HepG2 (cell line): ENCODE measurements at regions not wholly inside any gene's neighbourhood (a gene's known extent, or its start where the extent isn't known, plus 50 kb on each side); places are given as distances from the start of the nearest gene placed in this dataset.

ENCODE experiments used
- ATAC-seq: fragments of 200-7000 bp; cut with Tn5 transposase; 3 replicates; pipeline ENCODE4 v1.9.1; 2020; ENCODE audit warnings: mild to moderate bottlenecking, moderate library complexity
- BruUV-seq: library from RNA; stranded (reverse); fragments of 400-500 nt; replicated peaks from 2 replicates; lab custom pipeline; 2021; lab: Mats Ljungman, UMichigan
- CTCF ChIA-PET: fragments of 300-600 bp; formaldehyde crosslinking; extraction: SDS; loops from one replicate; lab custom pipeline; 2021; ENCODE audit warnings: low total read pairs, inconsistent platforms, low intra/inter-chr PET ratio; lab: Yijun Ruan, JAX
- POLR2A ChIA-PET: fragments of 350-600 bp; sonication (Branson Sonifier 250); formaldehyde crosslinking; loops from one replicate; lab custom pipeline; 2020; ENCODE audit warnings: antibody characterized with exemption, inconsistent platforms; lab: Yijun Ruan, JAX
- DNase-seq: peaks from one replicate; pipeline ENCODE4 v3.0.0-alpha.2; 2015; ENCODE audit warnings: low spot score
- FAIRE-seq: peaks from 3 replicates; lab custom pipeline; 2011; peaks lifted over from hg19 to GRCh38; lab: Jason Lieb, UNC
- H2AFZ ChIP-seq: one replicate; pipeline ENCODE4 v1.6.1; 2011; ENCODE audit warnings: low read length, inconsistent platforms
- H3K27ac ChIP-seq: fragments of 300-600 bp; 3 replicates; pipeline ENCODE4 v1.8.0; 2011; ENCODE audit warnings: mixed run types, mild to moderate bottlenecking, mixed read lengths, low read length, inconsistent platforms; ENCODE audit not compliant: insufficient read depth; ENCODE audit errors: extremely low read length
- H3K27me3 ChIP-seq, 2 experiments: fragments of 200-600 bp in 1 of 2; 2 replicates in 1 of 2; 3 replicates in 1 of 2; pipeline versions ENCODE4 v1.6.0 to v1.8.0; 2011; ENCODE audit warnings: low read length in 2 of 2, mild to moderate bottlenecking in 2 of 2, moderate library complexity in 2 of 2, inconsistent platforms in 1 of 2; ENCODE audit not compliant: insufficient read depth in 2 of 2, control insufficient read depth in 1 of 2
- H3K36me3 ChIP-seq, 2 experiments: fragments of 200-600 bp in 1 of 2; replicated peaks in 1 of 2; 2 replicates in 1 of 2; 3 replicates in 1 of 2; pipeline versions ENCODE4 v1.5.1 to v1.8.0; 2011; ENCODE audit warnings: low read length in 2 of 2, inconsistent platforms in 1 of 2; ENCODE audit not compliant: insufficient read depth in 2 of 2, control insufficient read depth in 1 of 2
- H3K4me1 ChIP-seq: 2 replicates; pipeline ENCODE4 v1.5.1; 2012; ENCODE audit warnings: low read length, inconsistent platforms; ENCODE audit not compliant: insufficient read depth
- H3K4me2 ChIP-seq: 2 replicates; pipeline ENCODE4 v1.6.0; 2011; ENCODE audit warnings: low read depth, low read length, inconsistent platforms
- H3K4me3 ChIP-seq, 3 experiments: fragments of 200-600 bp in 1 of 3; sonication (generic), shearing (Covaris generic) in 1 of 3; replicated peaks in 1 of 3; 2 replicates each; pipeline ENCODE4 v1.5.1; 2011 to 2016; ENCODE audit warnings: low read length in 3 of 3, inconsistent platforms in 2 of 3, low read depth in 2 of 3, mild to moderate bottlenecking in 2 of 3, control low read depth in 1 of 3, mixed read lengths in 1 of 3; ENCODE audit not compliant: insufficient read depth in 1 of 3
- H3K79me2 ChIP-seq: one replicate; pipeline ENCODE4 v1.6.1; 2011; ENCODE audit warnings: low read length, inconsistent platforms; ENCODE audit not compliant: insufficient read depth
- H3K9ac ChIP-seq: 2 replicates; pipeline ENCODE4 v1.6.0; 2011; ENCODE audit warnings: mild to moderate bottlenecking, low read depth, low read length, inconsistent platforms; ENCODE audit not compliant: insufficient read depth
- H3K9me3 ChIP-seq: 2 replicates; pipeline ENCODE4 v1.5.1; 2012; ENCODE audit warnings: mild to moderate bottlenecking, low read length
- H4K20me1 ChIP-seq: 2 replicates; pipeline ENCODE4 v1.6.0; 2011; ENCODE audit warnings: inconsistent platforms, mild to moderate bottlenecking, low read length, moderate library complexity; ENCODE audit not compliant: insufficient read depth
- AGO2 ChIP-seq: fragments of 200-400 bp; formaldehyde crosslinking; optimal IDR thresholded peaks from 2 replicates; pipeline ENCODE3; 2017; ENCODE audit warnings: mild to moderate bottlenecking, low read depth, low read length, moderate library complexity
- ELF4 ChIP-seq: sonication (generic); formaldehyde crosslinking; IDR thresholded peaks from 2 replicates; pipeline ENCODE4 v1.5.0; 2020; ENCODE audit warnings: missing genetic modification reagents, mild to moderate bottlenecking, moderate library complexity, borderline replicate concordance
- HES4 ChIP-seq: sonication (generic); formaldehyde crosslinking; IDR thresholded peaks from 2 replicates; pipeline ENCODE4 v1.9.0; 2021; ENCODE audit warnings: mild to moderate bottlenecking, missing genetic modification reagents, borderline replicate concordance
- HNF4A ChIP-seq: sonication (generic); formaldehyde crosslinking; IDR thresholded peaks from 2 replicates; pipeline ENCODE4 v1.4.0; 2020; ENCODE audit warnings: missing genetic modification reagents
- KAT7 ChIP-seq: IDR thresholded peaks from 2 replicates; pipeline ENCODE4 v1.6.1; 2018; ENCODE audit warnings: borderline replicate concordance, missing compliant biosample characterization
- MYNN ChIP-seq: sonication (generic); formaldehyde crosslinking; IDR thresholded peaks from 2 replicates; pipeline ENCODE4 v1.4.0; 2020; ENCODE audit warnings: mild to moderate bottlenecking, low read depth, missing genetic modification reagents
- NKX3-1 ChIP-seq: sonication (generic); formaldehyde crosslinking; IDR thresholded peaks from 2 replicates; pipeline ENCODE4 v1.5.0; 2020; ENCODE audit warnings: missing genetic modification reagents
- NPAS2 ChIP-seq: sonication (generic); formaldehyde crosslinking; IDR thresholded peaks from 2 replicates; pipeline ENCODE4 v1.8.0; 2022; ENCODE audit warnings: mild to moderate bottlenecking, missing genetic modification reagents, borderline replicate concordance
- PHF21A ChIP-seq: sonication (generic); formaldehyde crosslinking; IDR thresholded peaks from 2 replicates; pipeline ENCODE4 v1.5.0; 2020; ENCODE audit warnings: mild to moderate bottlenecking, missing genetic modification reagents
- PRMT3 ChIP-seq: sonication (generic); formaldehyde crosslinking; IDR thresholded peaks from 2 replicates; pipeline ENCODE4 v1.8.1; 2022; ENCODE audit warnings: low read depth, mild to moderate bottlenecking, moderate library complexity, missing genetic modification reagents, borderline replicate concordance
- TAF1 ChIP-seq: sonication (generic); formaldehyde crosslinking; IDR thresholded peaks from 2 replicates; pipeline ENCODE4 v1.4.0; 2020; ENCODE audit warnings: missing genetic modification reagents
- ZBTB7A ChIP-seq: sonication (generic); formaldehyde crosslinking; IDR thresholded peaks from 2 replicates; pipeline ENCODE4 v1.8.0; 2022; ENCODE audit warnings: mild to moderate bottlenecking, missing genetic modification reagents
- ZBTB7B ChIP-seq: sonication (generic); formaldehyde crosslinking; IDR thresholded peaks from 2 replicates; pipeline ENCODE4 v1.4.0; 2020; ENCODE audit warnings: missing genetic modification reagents
- ZNF230 ChIP-seq: sonication (generic); formaldehyde crosslinking; IDR thresholded peaks from 2 replicates; pipeline ENCODE4 v1.4.0; 2020; ENCODE audit warnings: mild to moderate bottlenecking, missing genetic modification reagents
- ZNF256 ChIP-seq: sonication (generic); formaldehyde crosslinking; conservative IDR thresholded peaks from 2 replicates; pipeline ENCODE4 v1.4.0; 2020; ENCODE audit warnings: missing genetic modification reagents
- ZNF562 ChIP-seq: sonication (generic); formaldehyde crosslinking; IDR thresholded peaks from 2 replicates; pipeline ENCODE4 v1.8.0; 2022; ENCODE audit warnings: missing genetic modification reagents, borderline replicate concordance
- ZNF678 ChIP-seq: sonication (generic); formaldehyde crosslinking; IDR thresholded peaks from 2 replicates; pipeline ENCODE4 v1.4.0; 2020; ENCODE audit warnings: mild to moderate bottlenecking, missing genetic modification reagents
- ZNF713 ChIP-seq: sonication (generic); formaldehyde crosslinking; IDR thresholded peaks from 2 replicates; pipeline ENCODE4 v1.4.0; 2020; ENCODE audit warnings: mild to moderate bottlenecking, missing genetic modification reagents
- ZNF749 ChIP-seq: sonication (generic); formaldehyde crosslinking; IDR thresholded peaks from 2 replicates; pipeline ENCODE4 v1.8.0; 2022; ENCODE audit warnings: mild to moderate bottlenecking, missing genetic modification reagents, moderate library complexity, borderline replicate concordance
- ZNF782 ChIP-seq: sonication (generic); formaldehyde crosslinking; IDR thresholded peaks from 2 replicates; pipeline ENCODE4 v1.4.0; 2020; ENCODE audit warnings: missing genetic modification reagents, mild to moderate bottlenecking, borderline replicate concordance
- WGBS: methylation state at CpG from one replicate; pipeline ENCODE4 v1.1.6; 2017; ENCODE audit warnings: low lambda C conversion rate; 5-methylcytosine and 5-hydroxymethylcytosine counted together
- in situ Hi-C: cut with HindIII; loops from 2 replicates; pipeline ENCODE4 v1.10.0; 2017; ENCODE audit warnings: low pct_unique_long_range_greater_than_20kb; ENCODE audit not compliant: extremely low pct_ligation_motif_present
- intact Hi-C: fragments of 100-400 bp; cut with micrococcal nuclease; formaldehyde crosslinking; loops from one replicate; pipeline ENCODE4 v1.10.0; 2022; ENCODE audit not compliant: unreplicated experiment
- TF ChIP-seq, protein P1 (sequence below): sonication (generic); formaldehyde crosslinking; IDR thresholded peaks from 2 replicates; pipeline ENCODE4 v1.5.1; 2020; ENCODE audit warnings: missing genetic modification reagents, mild to moderate bottlenecking, borderline replicate concordance

DNA sequence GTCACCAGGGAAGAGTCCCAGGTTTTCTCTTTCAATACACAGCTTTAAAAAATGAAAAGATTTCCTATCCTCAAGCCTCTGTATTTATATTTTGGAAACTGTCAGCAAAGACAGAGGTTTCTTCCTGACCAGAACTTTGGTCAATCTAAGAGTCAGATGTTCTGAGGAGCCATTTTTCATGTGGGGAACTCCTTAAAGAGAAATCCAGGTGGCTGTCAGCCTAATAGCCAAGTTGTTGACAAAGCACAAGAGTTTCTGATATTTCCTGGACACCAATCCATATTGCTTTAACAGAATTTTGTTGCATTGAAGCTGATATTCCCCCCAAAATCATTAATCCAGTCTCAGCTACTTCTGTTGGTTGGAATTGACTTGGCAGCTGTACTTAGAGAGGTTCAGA, 318.6 kb upstream of the NFIA start:
- POLR2A ChIA-PET = no interaction called here
- BruUV-seq = no TSS peak
- in situ Hi-C loops = no loop called here
- no peak for ATAC-seq
- Histone ChIP-seq H3K4me3 (no peak overlapping the region), H3K9ac (no peak overlapping the region), H3K4me2 (no peak overlapping the region), H3K27me3 (no peaks in the 10 kb centered on the region), H4K20me1 (no peaks in the 10 kb centered on the region), H3K27ac (no peak overlapping the region), H3K9me3 (no peaks in the 10 kb centered on the region), H3K79me2 (no peaks in the 10 kb centered on the region), H3K36me3 (no peaks in the 10 kb centered on the region), H3K4me1 (no peaks in the 10 kb centered on the region), H2AFZ (no peak overlapping the region)
- CTCF ChIA-PET = no interaction called here
- intact Hi-C loops = loop anchor here (10.0 kb wide), 1 partner anchor 789 kb away; no protein-coding TSS in a partner anchor
- TF ChIP-seq MYNN (CRISPR knock-in tag) (no peak), HES4 (CRISPR knock-in tag) (no peak), ZNF562 (CRISPR knock-in tag) (no peak), ZBTB7A (CRISPR knock-in tag) (no peak), ELF4 (CRISPR knock-in tag) (no peak), ZNF678 (CRISPR knock-in tag) (no peak), TAF1 (no peak), PHF21A (CRISPR knock-in tag) (no peak), ZNF713 (no peak), PRMT3 (CRISPR knock-in tag) (no peak)
- DNase-seq = no peak
- no peak for FAIRE-seq

DNA sequence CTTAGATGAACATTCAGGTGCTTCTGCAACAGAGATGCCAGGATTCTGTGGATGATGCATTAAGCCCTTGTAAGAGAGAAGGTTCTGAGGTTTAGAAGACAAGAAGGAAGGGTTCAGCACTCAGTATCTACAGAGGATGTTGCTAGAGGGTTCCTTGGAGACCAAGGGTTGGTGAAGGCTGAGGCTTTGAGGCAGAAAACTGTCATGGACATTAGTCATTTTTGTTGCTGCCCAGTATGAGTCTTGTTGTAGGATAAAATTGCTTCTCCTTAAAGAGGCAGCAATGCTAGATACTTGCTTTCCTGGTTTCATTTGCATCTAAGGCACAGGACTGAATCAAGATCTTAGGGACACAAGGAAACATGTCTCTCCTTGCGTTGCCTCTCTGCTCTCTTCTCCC, 319.4 kb upstream of the NFIA start:
- no TSS peak for BruUV-seq
- ATAC-seq = no peak
- FAIRE-seq = no peak
- H3K4me2 ChIP-seq = no peak overlapping the region
- no peaks in the 10 kb centered on the region for H3K4me1 ChIP-seq
- ChIA-PET CTCF (no interaction called here), POLR2A (no interaction called here)
- no peak overlapping the region for H3K9ac ChIP-seq
- H3K9me3 ChIP-seq = no peaks in the 10 kb centered on the region
- no peaks in the 10 kb centered on the region for H3K79me2 ChIP-seq
- H3K27ac ChIP-seq = no peak overlapping the region
- H4K20me1 ChIP-seq = no peaks in the 10 kb centered on the region
- H3K36me3 ChIP-seq = no peaks in the 10 kb centered on the region
- WGBS = 0% methylated on average over 1 of the region's 1 CpG
- in situ Hi-C loops = no loop called here
- H2AFZ ChIP-seq = no peak overlapping the region
- intact Hi-C loops = loop anchor here (10.0 kb wide), 1 partner anchor 788 kb away; no protein-coding TSS in a partner anchor
- H3K27me3 ChIP-seq = no peaks in the 10 kb centered on the region
- no peak for DNase-seq
- no peak overlapping the region for H3K4me3 ChIP-seq
- no peak for TF ChIP-seq HNF4A
- no peak for TF ChIP-seq NKX3-1 (CRISPR knock-in tag)
- TF ChIP-seq AGO2 = no peak
- no peak for TF ChIP-seq ZNF256 (CRISPR knock-in tag)
- TF ChIP-seq ZNF230 (CRISPR knock-in tag) = no peak
- TF ChIP-seq, protein P1, sequence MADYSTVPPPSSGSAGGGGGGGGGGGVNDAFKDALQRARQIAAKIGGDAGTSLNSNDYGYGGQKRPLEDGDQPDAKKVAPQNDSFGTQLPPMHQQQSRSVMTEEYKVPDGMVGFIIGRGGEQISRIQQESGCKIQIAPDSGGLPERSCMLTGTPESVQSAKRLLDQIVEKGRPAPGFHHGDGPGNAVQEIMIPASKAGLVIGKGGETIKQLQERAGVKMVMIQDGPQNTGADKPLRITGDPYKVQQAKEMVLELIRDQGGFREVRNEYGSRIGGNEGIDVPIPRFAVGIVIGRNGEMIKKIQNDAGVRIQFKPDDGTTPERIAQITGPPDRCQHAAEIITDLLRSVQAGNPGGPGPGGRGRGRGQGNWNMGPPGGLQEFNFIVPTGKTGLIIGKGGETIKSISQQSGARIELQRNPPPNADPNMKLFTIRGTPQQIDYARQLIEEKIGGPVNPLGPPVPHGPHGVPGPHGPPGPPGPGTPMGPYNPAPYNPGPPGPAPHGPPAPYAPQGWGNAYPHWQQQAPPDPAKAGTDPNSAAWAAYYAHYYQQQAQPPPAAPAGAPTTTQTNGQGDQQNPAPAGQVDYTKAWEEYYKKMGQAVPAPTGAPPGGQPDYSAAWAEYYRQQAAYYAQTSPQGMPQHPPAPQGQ (CRISPR knock-in tag) = no peak
- TF ChIP-seq ZBTB7B (CRISPR knock-in tag) = no peak
- no peak for TF ChIP-seq ZNF749
- no peak for TF ChIP-seq ZNF782
- no peak for TF ChIP-seq KAT7 (CRISPR knock-in tag)
- no peak for TF ChIP-seq NPAS2 (CRISPR knock-in tag)
